Panc1 (cell line): ENCODE measurements at regions not wholly inside any gene's neighbourhood (a gene's known extent, or its start where the extent isn't known, plus 50 kb on each side); places are given as distances from the start of the nearest gene placed in this dataset.

Experiments used
- ATAC-seq: fragments of 200-7000 bp; cut with Tn5 transposase; 2 replicates; pipeline ENCODE4 v1.9.1; 2020; ENCODE audit warnings: mild to moderate bottlenecking, moderate library complexity
- BruUV-seq: library from RNA; stranded (reverse); fragments of 400-500 nt; replicated peaks from 2 replicates; lab custom pipeline; 2021; lab: Mats Ljungman, UMichigan
- CTCF ChIA-PET: fragments of 300-600 bp; sonication (Branson Sonifier 250); formaldehyde crosslinking; loops from one replicate; lab custom pipeline; 2022; ENCODE audit warnings: antibody characterized with exemption; lab: Charles Lee
- POLR2A ChIA-PET: fragments of 300-600 bp; sonication (Branson Sonifier 250); formaldehyde crosslinking; loops from one replicate; lab custom pipeline; 2022; ENCODE audit warnings: antibody characterized with exemption; lab: Charles Lee
- DNase-seq: peaks from one replicate; pipeline ENCODE4 v3.0.0-alpha.2; 2010; ENCODE audit warnings: low read depth, low spot score
- H3K27ac ChIP-seq: 2 replicates; pipeline ENCODE4 v1.5.1; 2011; ENCODE audit warnings: mild to moderate bottlenecking, low read length, inconsistent platforms
- H3K27me3 ChIP-seq: fragments of 200-500 bp; sonication (Bioruptor generic); 2 replicates; pipeline ENCODE4 v1.6.0; 2014; ENCODE audit warnings: low read length, inconsistent platforms; ENCODE audit not compliant: control insufficient read depth, insufficient read depth
- H3K36me3 ChIP-seq: fragments of 200-500 bp; sonication (Bioruptor generic); 2 replicates; pipeline ENCODE4 v1.5.1; 2014; ENCODE audit warnings: inconsistent platforms, mild to moderate bottlenecking, low read length, moderate library complexity; ENCODE audit not compliant: control insufficient read depth, insufficient read depth
- H3K4me1 ChIP-seq: 2 replicates; pipeline ENCODE4 v1.5.1; 2011; ENCODE audit warnings: inconsistent platforms, mild to moderate bottlenecking, low read length, moderate library complexity; ENCODE audit not compliant: control insufficient read depth, insufficient read depth
- H3K4me3 ChIP-seq, 2 experiments: 2 replicates each; pipeline ENCODE4 v1.5.1; 2011 to 2012; ENCODE audit warnings: low read depth in 2 of 2, low read length in 2 of 2, mild to moderate bottlenecking in 2 of 2, inconsistent platforms in 1 of 2, moderate library complexity in 1 of 2
- H3K9me3 ChIP-seq: fragments of 200-500 bp; sonication (Bioruptor generic); 2 replicates; pipeline ENCODE4 v1.5.1; 2014; ENCODE audit warnings: low read depth, mild to moderate bottlenecking, inconsistent platforms, low read length, moderate library complexity; ENCODE audit not compliant: control insufficient read depth, insufficient read depth
- CTCF ChIP-seq: fragments of 450-650 bp; IDR thresholded peaks from 2 replicates; pipeline ENCODE4 v1.5.1; 2017; ENCODE audit warnings: mild to moderate bottlenecking
- POLR2AphosphoS5 ChIP-seq: IDR thresholded peaks from 2 replicates; pipeline ENCODE4 v1.6.1; 2012; ENCODE audit warnings: mild to moderate bottlenecking, low read depth, low read length, moderate library complexity
- REST ChIP-seq, 2 experiments: IDR thresholded peaks; 2 replicates each; pipeline ENCODE4 v1.6.1; 2011 to 2012; ENCODE audit warnings: low read depth in 2 of 2, control low read depth in 1 of 2, low read length in 1 of 2, mild to moderate bottlenecking in 1 of 2, moderate library complexity in 1 of 2; ENCODE audit not compliant: insufficient read depth in 1 of 2
- SIN3A ChIP-seq: IDR thresholded peaks from 2 replicates; pipeline ENCODE4 v1.6.1; 2012; ENCODE audit warnings: low read depth, mild to moderate bottlenecking, low read length, moderate library complexity, borderline replicate concordance; ENCODE audit not compliant: insufficient read depth
- TCF7L2 ChIP-seq: IDR thresholded peaks from 2 replicates; pipeline ENCODE4 v1.6.1; 2011; ENCODE audit warnings: mild to moderate bottlenecking, low read depth, low read length, inconsistent platforms
- in situ Hi-C: cut with HindIII; loops from 2 replicates; pipeline ENCODE4 v1.10.0; 2016; ENCODE audit warnings: low sequenced_read_pairs, low pct_unique_long_range_greater_than_20kb
- intact Hi-C: fragments of 100-400 bp; cut with micrococcal nuclease; formaldehyde crosslinking; loops from one replicate; pipeline ENCODE4 v1.10.0; 2022; ENCODE audit not compliant: unreplicated experiment

- peaks cover 3% of the 10 kb centered on the region; the same call in 1 of the 2 replicates for H3K9me3 ChIP-seq
- ATAC-seq (no peak; the same call in 1 of the 2 replicates), DNase-seq (no peak)
- no peaks in the 10 kb centered on the region for H3K4me1 ChIP-seq
- no peak for TF ChIP-seq REST (IDR thresholded peaks at IDR 0.05; ENCODE audit: insufficient read depth in 1 of 2, low read depth in 2 of 2, low read length in 1 of 2)
- TF ChIP-seq TCF7L2: no peak
- TF ChIP-seq POLR2AphosphoS5: no peak
- TF ChIP-seq SIN3A: no peak
- TF ChIP-seq CTCF: no peak
- in situ Hi-C loops (no loop called here), intact Hi-C loops (no loop called here)
- no peaks in the 10 kb centered on the region for H3K36me3 ChIP-seq
- ChIA-PET POLR2A (no interaction called here), CTCF (no interaction called here)
- H3K27ac ChIP-seq: no peak overlapping the region
- peaks cover 19% of the 10 kb centered on the region for H3K27me3 ChIP-seq
- H3K4me3 ChIP-seq: no peak overlapping the region
- BruUV-seq: no TSS peak
Measured at GRCh38 chr10:131792809-131793208, 108.0 kb upstream of the PPP2R2D start.

GRCh38 chr10:131795761-131796160, 105.0 kb upstream of the PPP2R2D start:
- H3K4me3 ChIP-seq: no peak overlapping the region
- in situ Hi-C loops (no loop called here), intact Hi-C loops (no loop called here)
- CTCF ChIA-PET: no interaction called here
- DNase-seq: no peak
- H3K4me1 ChIP-seq: no peaks in the 10 kb centered on the region
- H3K27ac ChIP-seq: no peak overlapping the region
- TF ChIP-seq POLR2AphosphoS5 (no peak), SIN3A (no peak), TCF7L2 (no peak), REST (IDR thresholded peaks at IDR 0.05; ENCODE audit: insufficient read depth in 1 of 2, low read depth in 2 of 2, low read length in 1 of 2) (no peak), CTCF (no peak)
- peaks cover 3% of the 10 kb centered on the region; the same call in 1 of the 2 replicates for H3K9me3 ChIP-seq
- ATAC-seq: no peak
- H3K27me3 ChIP-seq: peaks cover 15% of the 10 kb centered on the region
- POLR2A ChIA-PET: no interaction called here
- no TSS peak for BruUV-seq
- no peaks in the 10 kb centered on the region for H3K36me3 ChIP-seq
